B cell (primary cell): ENCODE measurements at regions not wholly inside any gene's neighbourhood (a gene's known extent, or its start where the extent isn't known, plus 50 kb on each side); places are given as distances from the start of the nearest gene placed in this dataset.

Experiments
- EZH2 ChIP-seq: IDR thresholded peaks from 2 replicates; pipeline ENCODE4 v1.6.1; 2012; ENCODE audit warnings: borderline replicate concordance, low read depth, mild to moderate bottlenecking, moderate library complexity, low read length; ENCODE audit not compliant: insufficient read depth, poor library complexity, severe bottlenecking
- TF ChIP-seq, protein P1 (sequence below): fragments of 200-600 bp; IDR thresholded peaks from one replicate; pipeline ENCODE4 v1.8.0; 2022; ENCODE audit warnings: antibody characterized with exemption, mild to moderate bottlenecking

DNA sequence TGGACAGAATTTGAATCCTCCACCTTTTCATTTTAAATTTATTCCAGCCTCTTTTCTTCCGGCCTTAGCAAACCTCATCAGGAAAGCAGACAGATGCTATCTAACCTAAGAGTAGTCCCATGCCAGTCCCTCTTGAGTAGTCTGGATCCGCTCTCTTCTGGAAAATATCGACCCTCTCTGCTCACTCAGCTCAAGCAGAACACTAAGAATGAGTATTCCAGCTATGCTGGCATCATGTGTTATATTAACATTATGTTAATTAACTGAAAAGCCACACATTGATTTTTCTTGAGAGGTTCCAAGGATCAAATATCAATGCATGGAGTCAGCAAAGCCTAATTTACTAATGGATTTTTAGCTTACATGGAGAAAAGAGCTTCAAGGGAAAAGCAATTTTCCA, 161.4 kb downstream of the ID4 start:
- TF ChIP-seq, protein P1, sequence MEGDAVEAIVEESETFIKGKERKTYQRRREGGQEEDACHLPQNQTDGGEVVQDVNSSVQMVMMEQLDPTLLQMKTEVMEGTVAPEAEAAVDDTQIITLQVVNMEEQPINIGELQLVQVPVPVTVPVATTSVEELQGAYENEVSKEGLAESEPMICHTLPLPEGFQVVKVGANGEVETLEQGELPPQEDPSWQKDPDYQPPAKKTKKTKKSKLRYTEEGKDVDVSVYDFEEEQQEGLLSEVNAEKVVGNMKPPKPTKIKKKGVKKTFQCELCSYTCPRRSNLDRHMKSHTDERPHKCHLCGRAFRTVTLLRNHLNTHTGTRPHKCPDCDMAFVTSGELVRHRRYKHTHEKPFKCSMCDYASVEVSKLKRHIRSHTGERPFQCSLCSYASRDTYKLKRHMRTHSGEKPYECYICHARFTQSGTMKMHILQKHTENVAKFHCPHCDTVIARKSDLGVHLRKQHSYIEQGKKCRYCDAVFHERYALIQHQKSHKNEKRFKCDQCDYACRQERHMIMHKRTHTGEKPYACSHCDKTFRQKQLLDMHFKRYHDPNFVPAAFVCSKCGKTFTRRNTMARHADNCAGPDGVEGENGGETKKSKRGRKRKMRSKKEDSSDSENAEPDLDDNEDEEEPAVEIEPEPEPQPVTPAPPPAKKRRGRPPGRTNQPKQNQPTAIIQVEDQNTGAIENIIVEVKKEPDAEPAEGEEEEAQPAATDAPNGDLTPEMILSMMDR: no peak
- no peak for TF ChIP-seq EZH2
